Neural progenitor cell (in vitro differentiated cells): ENCODE measurements at regions not wholly inside any gene's neighbourhood (a gene's known extent, or its start where the extent isn't known, plus 50 kb on each side); places are given as distances from the start of the nearest gene placed in this dataset.

ENCODE experiments used
- DNase-seq: peaks from one replicate; pipeline ENCODE4 v3.0.0-alpha.2; 2016; ENCODE audit warnings: low spot score
- H2AFZ ChIP-seq: fragments of 200-600 bp; sonication (generic); replicated peaks from 2 replicates; pipeline ENCODE4 v1.6.1; 2016; ENCODE audit warnings: antibody characterized with exemption
- H3F3A ChIP-seq: fragments of 200-600 bp; sonication (generic); 2 replicates; pipeline ENCODE4 v1.6.1; 2016; ENCODE audit warnings: antibody characterized with exemption, low read depth
- H3K27ac ChIP-seq: fragments of 200-600 bp; sonication (generic); 2 replicates; pipeline ENCODE4 v1.5.1; 2016; ENCODE audit warnings: mild to moderate bottlenecking
- H3K27me3 ChIP-seq: fragments of 200-600 bp; sonication (generic); 2 replicates; pipeline ENCODE4 v1.6.1; 2016; ENCODE audit warnings: mild to moderate bottlenecking, moderate library complexity
- H3K36me3 ChIP-seq: fragments of 200-600 bp; sonication (generic); 2 replicates; pipeline ENCODE4 v1.5.1; 2016
- H3K4me1 ChIP-seq: fragments of 200-600 bp; sonication (generic); 2 replicates; pipeline ENCODE4 v1.6.1; 2016; ENCODE audit warnings: mixed run types
- H3K4me2 ChIP-seq: fragments of 200-600 bp; sonication (generic); 2 replicates; pipeline ENCODE4 v1.6.1; 2016
- H3K4me3 ChIP-seq: fragments of 200-600 bp; sonication (generic); 2 replicates; pipeline ENCODE4 v1.5.1; 2016
- H3K79me2 ChIP-seq: fragments of 200-600 bp; sonication (generic); 2 replicates; pipeline ENCODE4 v1.6.1; 2016; ENCODE audit warnings: low read depth
- H3K9ac ChIP-seq: fragments of 200-600 bp; sonication (generic); 2 replicates; pipeline ENCODE4 v1.6.1; 2016
- H3K9me3 ChIP-seq: fragments of 200-600 bp; sonication (generic); 2 replicates; pipeline ENCODE4 v1.5.1; 2016; ENCODE audit warnings: low read depth
- H4K20me1 ChIP-seq: fragments of 200-600 bp; sonication (generic); 2 replicates; pipeline ENCODE4 v1.6.1; 2016; ENCODE audit warnings: low read depth
- H3K27ac Mint-ChIP-seq: 3 replicates; pipeline ENCODE4 v1.8.0; 2021; ENCODE audit warnings: mixed read lengths
- H3K27me3 Mint-ChIP-seq: 2 replicates; pipeline ENCODE4 v1.8.0; 2022; ENCODE audit warnings: low read depth, mild to moderate bottlenecking, inconsistent platforms, moderate library complexity, mixed read lengths; ENCODE audit not compliant: insufficient read depth
- H3K36me3 Mint-ChIP-seq: 3 replicates; pipeline ENCODE4 v1.8.0; 2021; ENCODE audit warnings: mixed read lengths
- H3K4me1 Mint-ChIP-seq: 3 replicates; pipeline ENCODE4 v1.8.0; 2021; ENCODE audit warnings: mixed read lengths
- H3K4me3 Mint-ChIP-seq: 3 replicates; pipeline ENCODE4 v1.8.0; 2021; ENCODE audit warnings: mild to moderate bottlenecking, moderate library complexity, mixed read lengths
- H3K9me3 Mint-ChIP-seq: 3 replicates; pipeline ENCODE4 v1.8.0; 2020; ENCODE audit warnings: mixed read lengths
- CTCF ChIP-seq: fragments of 200-600 bp; sonication (generic); IDR thresholded peaks from 2 replicates; pipeline ENCODE4 v1.5.1; 2017; ENCODE audit warnings: antibody characterized with exemption, mild to moderate bottlenecking
- EZH2 ChIP-seq: fragments of 200-600 bp; sonication (generic); IDR thresholded peaks from 2 replicates; pipeline ENCODE4 v1.6.1; 2017; ENCODE audit warnings: antibody characterized with exemption, mild to moderate bottlenecking, moderate library complexity
- EZH2phosphoT487 ChIP-seq: fragments of 200-600 bp; sonication (generic); IDR thresholded peaks from 2 replicates; pipeline ENCODE4 v1.6.1; 2017; ENCODE audit warnings: antibody characterized with exemption

GRCh38 chr3:23663661-23664186, 142.0 kb upstream of the UBE2E1 start:
- no peaks in the 10 kb centered on the region for H3K4me1 ChIP-seq
- Mint-ChIP-seq H3K9me3 (no peaks in the 10 kb centered on the region), H3K27ac (no peak overlapping the region), H3K4me1 (peaks cover 16% of the 10 kb centered on the region), H3K4me3 (no peak overlapping the region), H3K36me3 (no peaks in the 10 kb centered on the region), H3K27me3 (no peaks in the 10 kb centered on the region)
- H3K36me3 ChIP-seq = no peaks in the 10 kb centered on the region
- H2AFZ ChIP-seq = no peak overlapping the region
- H3K27ac ChIP-seq = no peak overlapping the region
- no peak for DNase-seq
- TF ChIP-seq EZH2 (no peak), CTCF (no peak), EZH2phosphoT487 (no peak)
- no peaks in the 10 kb centered on the region for H3F3A ChIP-seq
- no peaks in the 10 kb centered on the region for H3K9me3 ChIP-seq
- H3K4me3 ChIP-seq = no peak overlapping the region
- no peaks in the 10 kb centered on the region for H3K27me3 ChIP-seq
- H3K9ac ChIP-seq = no peak overlapping the region
- H3K79me2 ChIP-seq = no peaks in the 10 kb centered on the region
- no peak overlapping the region for H3K4me2 ChIP-seq
- H4K20me1 ChIP-seq = no peaks in the 10 kb centered on the region

- Histone ChIP-seq H4K20me1 (no peaks in the 10 kb centered on the region), H3K4me3 (no peak overlapping the region), H3K9me3 (no peaks in the 10 kb centered on the region), H3K4me1 (no peaks in the 10 kb centered on the region), H3K9ac (no peak overlapping the region), H2AFZ (no peak overlapping the region), H3K4me2 (no peak overlapping the region), H3K79me2 (no peaks in the 10 kb centered on the region), H3F3A (no peaks in the 10 kb centered on the region), H3K27me3 (no peaks in the 10 kb centered on the region), H3K36me3 (no peaks in the 10 kb centered on the region), H3K27ac (no peak overlapping the region)
- Mint-ChIP-seq H3K4me1 (peaks cover 14% of the 10 kb centered on the region), H3K9me3 (no peaks in the 10 kb centered on the region), H3K27me3 (no peaks in the 10 kb centered on the region), H3K27ac (no peak overlapping the region), H3K4me3 (no peak overlapping the region), H3K36me3 (no peaks in the 10 kb centered on the region)
- no peak for DNase-seq
- TF ChIP-seq EZH2phosphoT487 (no peak), CTCF (no peak), EZH2 (no peak)
Observed at GRCh38 chr3:23664459-23664858, 141.3 kb upstream of the UBE2E1 start.

- no peaks in the 10 kb centered on the region for H3K27me3 Mint-ChIP-seq
- Histone ChIP-seq H3K27ac (no peak overlapping the region), H3K4me3 (no peak overlapping the region), H3K79me2 (no peaks in the 10 kb centered on the region), H4K20me1 (no peaks in the 10 kb centered on the region), H3F3A (no peaks in the 10 kb centered on the region), H3K36me3 (no peaks in the 10 kb centered on the region), H3K4me1 (no peaks in the 10 kb centered on the region), H3K9ac (no peak overlapping the region), H3K4me2 (no peak overlapping the region), H3K9me3 (no peaks in the 10 kb centered on the region), H2AFZ (no peak overlapping the region), H3K27me3 (no peaks in the 10 kb centered on the region)
- H3K4me3 Mint-ChIP-seq = no peak overlapping the region
- H3K9me3 Mint-ChIP-seq = no peaks in the 10 kb centered on the region
- H3K27ac Mint-ChIP-seq = no peak overlapping the region
- peaks cover 15% of the 10 kb centered on the region for H3K4me1 Mint-ChIP-seq
- no peaks in the 10 kb centered on the region for H3K36me3 Mint-ChIP-seq
- TF ChIP-seq CTCF (no peak), EZH2 (no peak), EZH2phosphoT487 (no peak)
- no peak for DNase-seq
Observed at GRCh38 chr3:23665741-23666140, 140.0 kb upstream of the UBE2E1 start.

- no peaks in the 10 kb centered on the region for H4K20me1 ChIP-seq
- H3K79me2 ChIP-seq = no peaks in the 10 kb centered on the region
Observed at GRCh38 chr3:23666818-23667217, 138.9 kb upstream of the UBE2E1 start.

More at GRCh38 chr3:23666818-23667217, 138.9 kb upstream of the UBE2E1 start:
- no peaks in the 10 kb centered on the region for H3K36me3 Mint-ChIP-seq
- H3K36me3 ChIP-seq = no peaks in the 10 kb centered on the region
- peaks cover 16% of the 10 kb centered on the region for H3K4me1 Mint-ChIP-seq
- no peak overlapping the region for H3K27ac ChIP-seq
- H3K9ac ChIP-seq = no peak overlapping the region
- TF ChIP-seq CTCF (no peak), EZH2 (no peak), EZH2phosphoT487 (no peak)
- no peak overlapping the region for H3K4me2 ChIP-seq
- DNase-seq = no peak
- no peak overlapping the region for H3K4me3 ChIP-seq
- no peak overlapping the region for H3K27ac Mint-ChIP-seq
- H3K4me3 Mint-ChIP-seq = no peak overlapping the region
- H3K27me3 ChIP-seq = no peaks in the 10 kb centered on the region
- no peaks in the 10 kb centered on the region for H3K9me3 Mint-ChIP-seq
- H3K27me3 Mint-ChIP-seq = no peaks in the 10 kb centered on the region
- H3F3A ChIP-seq = no peaks in the 10 kb centered on the region
- no peaks in the 10 kb centered on the region for H3K9me3 ChIP-seq
- no peaks in the 10 kb centered on the region for H3K4me1 ChIP-seq
- no peak overlapping the region for H2AFZ ChIP-seq
